Natural killer cell (primary cell): ENCODE measurements at regions not wholly inside any gene's neighbourhood (a gene's known extent, or its start where the extent isn't known, plus 50 kb on each side); places are given as distances from the start of the nearest gene placed in this dataset.

Source experiments
- ATAC-seq, 3 donors: fragments of 150-1000 bp in 2 of 3; fragments of 200-7000 bp in 1 of 3; cut with Tn5 transposase; 1 replicate in 1 of 3; 2 replicates in 2 of 3; pipeline ENCODE4 v1.10.0; 2021; ENCODE audit warnings: mild to moderate bottlenecking in 2 of 3, moderate library complexity in 2 of 3
- DNase-seq, 2 donors: peaks; one replicate each; pipeline versions ENCODE4 v3.0.0 to v3.0.0-alpha.2; 2013 to 2021; ENCODE audit warnings: mixed read lengths in 1 of 2
- H3K27ac ChIP-seq: one replicate; pipeline ENCODE4 v1.5.1; 2013; ENCODE audit warnings: mild to moderate bottlenecking, low read length
- H3K27me3 ChIP-seq: one replicate; pipeline ENCODE4 v1.6.1; 2013; ENCODE audit warnings: low read length; ENCODE audit not compliant: control insufficient read depth, insufficient read depth
- H3K36me3 ChIP-seq: one replicate; pipeline ENCODE4 v1.6.1; 2013; ENCODE audit warnings: low read length; ENCODE audit not compliant: control insufficient read depth, insufficient read depth
- H3K4me1 ChIP-seq: one replicate; pipeline ENCODE4 v1.6.1; 2013; ENCODE audit warnings: low read length; ENCODE audit not compliant: control insufficient read depth, insufficient read depth
- H3K4me3 ChIP-seq: one replicate; pipeline ENCODE4 v1.5.1; 2013; ENCODE audit warnings: low read length
- H3K9me3 ChIP-seq: one replicate; pipeline ENCODE4 v1.6.1; 2013; ENCODE audit warnings: low read length; ENCODE audit not compliant: control insufficient read depth, insufficient read depth
- H3K27ac Mint-ChIP-seq, 2 donors: one replicate each; pipeline ENCODE4 v1.8.0; 2022; ENCODE audit warnings: mild to moderate bottlenecking in 2 of 2, mixed read lengths in 2 of 2, moderate library complexity in 1 of 2
- H3K27me3 Mint-ChIP-seq, 2 donors: one replicate each; pipeline ENCODE4 v1.8.0; 2022; ENCODE audit warnings: low read depth in 2 of 2, mixed read lengths in 2 of 2
- H3K36me3 Mint-ChIP-seq: one replicate; pipeline ENCODE4 v1.8.0; 2022; ENCODE audit warnings: mixed read lengths
- H3K4me1 Mint-ChIP-seq, 2 donors: one replicate each; pipeline ENCODE4 v1.8.0; 2022; ENCODE audit warnings: mixed read lengths in 2 of 2
- H3K4me3 Mint-ChIP-seq: one replicate; pipeline ENCODE4 v1.8.0; 2022; ENCODE audit warnings: mild to moderate bottlenecking, moderate library complexity, mixed read lengths
- H3K9me3 Mint-ChIP-seq, 2 donors: one replicate each; pipeline ENCODE4 v1.8.0; 2022; ENCODE audit warnings: mixed read lengths in 2 of 2
- WGBS: methylation state at CpG from one replicate; pipeline ENCODE4 v1.1.7; 2013; ENCODE audit warnings: missing lambda C conversion rate; ENCODE audit not compliant: insufficient coverage; 5-methylcytosine and 5-hydroxymethylcytosine counted together
- intact Hi-C: fragments of 100-400 bp; cut with micrococcal nuclease; formaldehyde crosslinking; loops from one replicate; pipeline ENCODE4 v1.14.2; 2022
- TF ChIP-seq, protein P1 (sequence below): fragments of 200-600 bp; IDR thresholded peaks from one replicate; pipeline ENCODE4 v1.8.0; 2022; ENCODE audit warnings: antibody characterized with exemption

- H3K4me1 Mint-ChIP-seq, result peaks cover 5 to 7% of the 10 kb centered on the region in 2 donors
Measured at GRCh38 chr1:238950017-238950416, 436.4 kb upstream of the CHRM3 start.

GRCh38 chr1:238944028-238944427 lies 442.3 kb upstream of the CHRM3 start:
- Mint-ChIP-seq H3K4me1 (no peaks in the 10 kb centered on the region), H3K4me3 (no peak overlapping the region), H3K27ac (no peak overlapping the region), H3K9me3 (peaks cover 3 to 7% of the 10 kb centered on the region in 2 donors), H3K36me3 (no peaks in the 10 kb centered on the region), H3K27me3 (no peaks in the 10 kb centered on the region)
- Histone ChIP-seq H3K4me3 (no peak overlapping the region), H3K36me3 (no peaks in the 10 kb centered on the region), H3K4me1 (no peaks in the 10 kb centered on the region), H3K27me3 (no peaks in the 10 kb centered on the region), H3K9me3 (no peaks in the 10 kb centered on the region), H3K27ac (no peak overlapping the region)
- DNase-seq (no peak), ATAC-seq (no peak)
- intact Hi-C loops, result no loop called here
- no CpG with 5 or more reads among the region's 1 CpG for WGBS
- TF ChIP-seq, protein P1, sequence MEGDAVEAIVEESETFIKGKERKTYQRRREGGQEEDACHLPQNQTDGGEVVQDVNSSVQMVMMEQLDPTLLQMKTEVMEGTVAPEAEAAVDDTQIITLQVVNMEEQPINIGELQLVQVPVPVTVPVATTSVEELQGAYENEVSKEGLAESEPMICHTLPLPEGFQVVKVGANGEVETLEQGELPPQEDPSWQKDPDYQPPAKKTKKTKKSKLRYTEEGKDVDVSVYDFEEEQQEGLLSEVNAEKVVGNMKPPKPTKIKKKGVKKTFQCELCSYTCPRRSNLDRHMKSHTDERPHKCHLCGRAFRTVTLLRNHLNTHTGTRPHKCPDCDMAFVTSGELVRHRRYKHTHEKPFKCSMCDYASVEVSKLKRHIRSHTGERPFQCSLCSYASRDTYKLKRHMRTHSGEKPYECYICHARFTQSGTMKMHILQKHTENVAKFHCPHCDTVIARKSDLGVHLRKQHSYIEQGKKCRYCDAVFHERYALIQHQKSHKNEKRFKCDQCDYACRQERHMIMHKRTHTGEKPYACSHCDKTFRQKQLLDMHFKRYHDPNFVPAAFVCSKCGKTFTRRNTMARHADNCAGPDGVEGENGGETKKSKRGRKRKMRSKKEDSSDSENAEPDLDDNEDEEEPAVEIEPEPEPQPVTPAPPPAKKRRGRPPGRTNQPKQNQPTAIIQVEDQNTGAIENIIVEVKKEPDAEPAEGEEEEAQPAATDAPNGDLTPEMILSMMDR, result no peak

More at GRCh38 chr1:238950017-238950416, 436.4 kb upstream of the CHRM3 start:
- no peaks in the 10 kb centered on the region for H3K27me3 ChIP-seq
- WGBS, result 97% methylated on average over 3 of the region's 3 CpGs
- no peaks in the 10 kb centered on the region for H3K36me3 ChIP-seq
- Mint-ChIP-seq H3K9me3 (peaks cover 0 to 3% of the 10 kb centered on the region in 2 donors), H3K27ac (no peak overlapping the region), H3K36me3 (no peaks in the 10 kb centered on the region), H3K27me3 (no peaks in the 10 kb centered on the region), H3K4me3 (no peak overlapping the region)
- TF ChIP-seq, protein P1, result no peak
- ATAC-seq (no peak), DNase-seq (no peak)
- H3K4me3 ChIP-seq, result no peak overlapping the region
- intact Hi-C loops, result loop anchor here (5.0 kb wide), 1 partner anchor 698 kb away; no protein-coding TSS in a partner anchor
- no peaks in the 10 kb centered on the region for H3K9me3 ChIP-seq
- no peak overlapping the region for H3K27ac ChIP-seq
- no peaks in the 10 kb centered on the region for H3K4me1 ChIP-seq

DNA sequence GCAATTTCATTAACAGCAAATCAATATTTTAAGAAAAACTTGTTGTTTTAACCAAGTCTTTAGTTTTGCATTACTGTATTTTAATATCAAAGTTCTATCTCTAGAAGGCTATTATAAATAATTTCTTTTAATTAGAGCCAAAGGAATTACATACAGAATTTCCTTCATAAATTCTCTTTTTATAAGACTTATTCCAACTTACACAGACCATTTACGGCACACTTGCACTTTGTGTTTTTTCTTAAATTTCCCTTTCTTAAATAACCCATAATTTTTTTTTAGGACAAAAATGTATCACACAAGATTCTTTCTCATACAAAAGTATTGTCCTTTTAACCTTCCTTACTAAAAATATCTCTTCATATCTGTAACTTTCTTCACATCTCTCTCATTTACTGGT lies 458.5 kb upstream of the CHRM3 start:
- no peak for DNase-seq
- Histone ChIP-seq H3K27ac (no peak overlapping the region), H3K27me3 (no peaks in the 10 kb centered on the region), H3K36me3 (no peaks in the 10 kb centered on the region), H3K9me3 (no peaks in the 10 kb centered on the region), H3K4me1 (no peaks in the 10 kb centered on the region), H3K4me3 (no peak overlapping the region)
- H3K9me3 Mint-ChIP-seq, result peaks cover 9 to 10% of the 10 kb centered on the region in 2 donors
- no peak overlapping the region for H3K4me3 Mint-ChIP-seq
- no peak overlapping the region for H3K27ac Mint-ChIP-seq
- WGBS, result 100% methylated on average over 1 of the region's 1 CpG
- H3K36me3 Mint-ChIP-seq, result peaks cover 19% of the 10 kb centered on the region
- H3K27me3 Mint-ChIP-seq, result no peaks in the 10 kb centered on the region
- TF ChIP-seq, protein P1, result no peak
- no peak for ATAC-seq
- no peaks in the 10 kb centered on the region for H3K4me1 Mint-ChIP-seq
- intact Hi-C loops, result no loop called here

DNA sequence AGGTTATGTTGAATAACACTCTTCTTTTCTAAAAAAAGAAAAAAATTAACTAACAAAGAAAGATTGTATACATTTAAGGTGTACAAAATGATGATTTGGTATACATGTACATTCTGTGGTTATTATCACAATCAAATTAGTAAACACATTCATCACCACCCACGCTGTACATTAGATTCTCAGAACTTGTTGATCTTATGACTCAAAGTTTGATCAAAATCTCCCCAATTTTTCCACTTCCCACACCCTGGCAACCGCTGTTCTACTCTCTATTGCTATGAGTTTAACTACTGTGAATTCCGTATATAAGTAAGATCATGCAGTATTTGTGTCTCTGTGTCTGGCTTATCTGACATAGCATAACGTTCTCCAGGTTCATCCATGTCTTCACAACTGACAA lies 469.5 kb upstream of the CHRM3 start:
- H3K36me3 Mint-ChIP-seq, result no peaks in the 10 kb centered on the region
- Histone ChIP-seq H3K4me1 (no peaks in the 10 kb centered on the region), H3K36me3 (no peaks in the 10 kb centered on the region), H3K9me3 (no peaks in the 10 kb centered on the region), H3K27me3 (no peaks in the 10 kb centered on the region), H3K27ac (no peak overlapping the region), H3K4me3 (no peak overlapping the region)
- ATAC-seq (no peak), DNase-seq (no peak)
- H3K4me1 Mint-ChIP-seq, result no peaks in the 10 kb centered on the region
- H3K9me3 Mint-ChIP-seq, result peaks cover 13 to 16% of the 10 kb centered on the region in 2 donors
- 97% methylated on average over 3 of the region's 4 CpGs for WGBS
- H3K4me3 Mint-ChIP-seq, result no peak overlapping the region
- H3K27ac Mint-ChIP-seq, result no peak overlapping the region
- TF ChIP-seq, protein P1, result no peak
- H3K27me3 Mint-ChIP-seq, result no peaks in the 10 kb centered on the region
- intact Hi-C loops, result no loop called here
